ENCODE measurements at regions not wholly inside any gene's neighbourhood (a gene's known extent, or its start where the extent isn't known, plus 50 kb on each side); places are given as distances from the start of the nearest gene placed in this dataset.
"Not testable (repeated sequence)": the region's sequence is repeated elsewhere in the genome, so short reads cannot be mapped to it uniquely, and the experiment has no call there.

DNA sequence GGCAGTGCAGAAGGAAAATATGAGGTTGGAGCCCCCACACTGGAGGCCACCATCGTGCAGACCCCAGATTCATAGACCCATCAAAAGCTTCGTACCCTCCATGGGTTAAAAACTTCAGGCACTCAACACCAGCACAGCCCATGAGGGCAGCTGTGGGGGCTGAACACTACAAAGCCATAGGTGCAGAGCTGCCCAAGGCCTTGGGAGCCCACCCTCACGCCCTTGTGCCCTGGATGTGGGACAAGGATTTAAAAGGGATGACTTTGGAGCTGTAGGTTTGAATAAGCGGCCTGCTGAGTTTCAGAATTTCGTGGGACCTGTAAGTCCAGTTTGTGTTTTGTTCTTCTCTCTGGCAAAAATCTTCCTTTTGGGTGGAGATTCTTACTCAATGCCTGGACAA, 747.6 kb downstream of the SPATA31A6 start:
- not testable (repeated sequence) for DNase-seq

DNA sequence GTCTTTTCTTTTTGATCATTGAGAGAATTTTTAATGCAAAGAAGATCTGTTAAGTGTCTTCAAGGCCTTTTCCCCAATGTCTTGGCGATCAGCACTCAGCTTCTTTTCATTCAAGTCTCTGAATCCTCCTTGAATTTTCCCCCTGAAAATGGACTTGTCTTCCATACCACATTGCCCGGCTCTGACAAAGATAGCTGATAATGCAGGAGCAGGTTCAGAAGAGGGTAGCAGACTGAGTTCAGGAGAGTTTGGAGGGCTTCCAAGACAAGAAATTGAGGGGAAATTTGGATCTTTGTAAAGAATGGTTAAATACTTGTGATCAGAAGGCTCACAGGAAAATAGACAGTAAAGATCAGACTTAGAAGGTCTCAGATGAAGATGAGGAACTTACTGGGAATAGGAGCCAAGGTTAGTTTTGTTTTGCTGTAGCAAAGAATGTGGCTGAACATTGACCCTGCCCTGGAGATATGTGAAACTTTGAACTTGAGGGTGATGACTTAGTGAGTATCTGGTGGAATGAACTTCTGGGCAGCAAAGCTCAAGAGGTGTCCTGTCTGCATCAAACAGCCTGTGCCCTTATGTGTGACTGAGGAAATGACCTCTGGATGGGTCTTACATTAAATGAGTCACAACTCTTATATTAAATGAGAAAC, 754.2 kb downstream of the SPATA31A6 start:
- DNase-seq = not testable (repeated sequence)

DNA sequence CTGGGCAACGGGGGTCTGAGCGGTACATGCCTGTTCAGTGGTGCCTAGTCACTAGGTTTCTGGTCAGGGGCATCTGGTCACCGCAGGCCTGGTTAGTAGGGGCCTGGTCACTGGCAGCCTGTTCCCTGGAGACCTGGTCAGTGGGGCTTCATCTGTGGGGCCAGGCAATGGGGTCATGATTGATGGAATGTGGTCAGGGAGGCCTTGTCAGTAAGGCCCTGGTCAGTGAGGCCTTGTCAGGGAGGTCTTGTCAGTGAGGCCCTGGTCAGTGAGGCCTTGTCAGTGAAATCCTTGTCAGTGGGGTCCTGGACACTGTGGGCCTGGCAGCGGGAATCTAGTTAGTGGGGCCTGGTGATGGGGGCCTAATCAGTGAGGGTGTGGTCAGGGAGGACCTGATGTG, 763.6 kb downstream of the SPATA31A6 start:
- DNase-seq = not testable (repeated sequence)

DNA sequence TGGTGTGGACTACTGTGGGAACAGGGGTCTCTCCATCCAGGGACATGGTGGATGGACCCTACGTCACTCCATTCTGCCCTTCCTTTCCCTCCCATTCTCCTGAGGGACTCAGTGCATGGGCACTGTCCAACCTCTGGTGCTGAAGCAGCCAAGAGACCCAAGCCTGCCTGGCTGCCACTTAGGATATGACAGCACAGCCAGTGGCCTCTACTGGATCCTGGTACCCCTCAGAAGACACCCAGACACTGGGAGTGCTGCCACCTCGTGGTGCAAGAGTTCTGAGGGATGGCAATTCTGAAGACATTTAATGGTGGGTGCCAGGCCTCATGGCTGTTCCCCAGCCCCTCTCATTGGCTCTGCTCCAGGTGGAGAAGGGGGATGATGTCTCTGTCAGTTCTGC, 767.8 kb downstream of the SPATA31A6 start:
- DNase-seq = not testable (repeated sequence)

DNA sequence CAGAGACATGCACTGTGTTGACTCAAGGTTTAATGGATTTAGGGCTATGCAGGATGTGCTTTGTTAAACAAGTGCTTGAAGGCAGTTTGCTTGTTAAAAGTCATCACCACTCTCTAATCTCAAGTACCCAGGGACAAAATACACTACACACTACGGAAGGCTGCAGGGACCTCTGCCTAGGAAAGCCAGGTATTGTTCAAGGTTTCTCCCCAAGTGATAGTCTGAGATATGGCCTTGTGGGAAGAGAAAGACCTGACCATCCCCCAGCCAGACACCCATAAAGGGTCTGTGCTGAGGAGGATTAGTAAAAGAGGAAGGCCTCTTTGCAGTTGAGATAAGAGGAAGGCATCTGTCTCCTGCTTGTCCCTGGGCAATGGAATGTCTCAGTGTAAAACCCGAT, 781.7 kb downstream of the SPATA31A6 start:
- DNase-seq = not testable (repeated sequence)

DNA sequence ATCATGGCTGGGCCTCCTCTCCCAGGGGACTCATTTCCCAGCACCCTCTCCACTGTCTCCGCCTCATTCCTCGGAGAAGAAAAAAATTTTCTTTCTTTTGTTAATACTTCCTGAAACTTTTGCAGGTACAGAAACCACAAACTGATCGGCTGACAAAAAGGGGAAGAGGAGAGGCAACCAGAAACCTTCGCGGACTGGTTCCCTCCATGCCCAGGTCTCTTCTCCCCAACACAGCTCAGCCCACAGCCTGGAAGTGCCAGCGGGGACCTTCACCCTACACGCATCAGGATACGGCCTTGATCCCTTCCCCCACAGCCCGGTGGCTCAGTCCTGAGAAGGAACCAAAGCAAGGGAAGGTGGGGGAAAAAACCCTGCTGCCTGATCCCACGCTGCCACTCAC, 788.4 kb downstream of the SPATA31A6 start:
- not testable (repeated sequence) for DNase-seq

DNA sequence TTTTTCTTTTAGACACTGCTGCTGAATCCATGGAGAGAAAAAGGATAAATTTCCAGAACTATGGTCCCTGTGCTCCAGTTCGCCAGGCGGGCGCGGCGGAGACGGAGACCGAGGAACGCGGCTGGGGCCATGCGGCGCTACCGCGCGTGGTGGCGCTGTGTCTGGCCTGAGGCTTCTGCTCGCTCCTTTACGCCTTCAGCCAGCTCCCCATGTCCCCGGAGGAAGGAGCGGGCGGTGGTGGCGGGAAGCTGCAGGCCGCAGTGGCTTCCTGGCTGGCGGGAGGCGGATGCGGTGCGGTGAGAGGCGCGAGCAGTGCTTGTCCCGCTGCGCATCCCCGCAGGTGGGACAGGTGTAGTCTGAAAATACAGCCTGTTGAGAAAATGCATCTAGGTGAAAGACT, 791.3 kb downstream of the SPATA31A6 start:
- peak; percentile 6 for DNase-seq

DNA sequence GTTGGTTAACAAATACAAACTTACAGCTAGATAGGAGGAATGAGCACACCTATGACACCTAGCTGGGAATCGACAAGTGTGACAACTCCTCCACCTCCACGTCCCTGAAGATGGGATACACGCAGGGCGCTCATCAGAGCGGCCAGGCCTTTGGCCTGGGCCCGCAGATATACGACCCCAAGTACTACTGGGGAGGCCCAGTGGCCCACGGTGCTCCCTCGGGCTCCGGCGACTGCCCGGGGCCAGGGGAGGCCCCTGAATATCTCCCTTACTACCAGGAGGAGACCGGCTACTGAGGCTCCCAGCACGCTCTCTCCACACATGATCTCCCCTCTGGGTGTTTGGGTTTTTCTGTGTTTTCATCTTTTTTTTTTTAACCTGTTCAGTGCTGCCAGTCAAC, 801.3 kb downstream of the SPATA31A6 start:
- DNase-seq = not testable (repeated sequence)
